ENCODE measurements at regions not wholly inside any gene's neighbourhood (a gene's known extent, or its start where the extent isn't known, plus 50 kb on each side); places are given as distances from the start of the nearest gene placed in this dataset.

- 40% methylated on average over 5 of the region's 5 CpGs for WGBS (ENCODE audit: insufficient coverage, insufficient replicate concordance, low lambda C conversion rate, missing lambda C conversion rate)
- SMC1A ChIA-PET (ENCODE audit: uncharacterized antibody, unreplicated experiment) = no interaction called here
- DNase-seq (ENCODE audit: low read depth, low spot score) (no peak), ATAC-seq (no peak), FAIRE-seq (no peak)
- intact Hi-C loops (cut with micrococcal nuclease; ENCODE audit: unreplicated experiment) (no loop called here), in situ Hi-C loops (cut with MboI) (no loop called here)
- H4K20me1 ChIP-seq (ENCODE audit: control insufficient read depth, insufficient read depth) = no peaks in the 10 kb centered on the region
- no peak overlapping the region for H2AFZ ChIP-seq (ENCODE audit: control insufficient read depth, low read depth, low read length)
- CTCF ChIA-PET = no interaction called here
- no peak overlapping the region for H3K4me3 ChIP-seq
- H3K36me3 ChIP-seq (ENCODE audit: control insufficient read depth in 2 of 2, insufficient read depth in 2 of 2, low read length in 1 of 2) = no peaks in the 10 kb centered on the region
- H3K79me2 ChIP-seq (ENCODE audit: control insufficient read depth, insufficient read depth, low read length) = no peaks in the 10 kb centered on the region
- TF ChIP-seq DPF2 (IDR thresholded peaks at IDR 0.05) = no peak
- no peak for TF ChIP-seq TCF7 (IDR thresholded peaks at IDR 0.05; ENCODE audit: borderline replicate concordance)
- no peak for TF ChIP-seq POLR2A (IDR thresholded peaks at IDR 0.05; ENCODE audit: low read depth, low read length)
- TF ChIP-seq BCL3 (IDR thresholded peaks at IDR 0.05; ENCODE audit: borderline replicate concordance, insufficient read depth, low read depth, low read length, poor library complexity, severe bottlenecking) = no peak
- H3K27me3 ChIP-seq (replicated peaks in 1 of 2; ENCODE audit: control insufficient read depth in 2 of 2, insufficient read depth in 2 of 2, low read length in 1 of 2) = no peaks in the 10 kb centered on the region
- no peaks in the 10 kb centered on the region for H3K9me3 ChIP-seq (replicated peaks; ENCODE audit: control insufficient read depth, insufficient read depth, low read length)
- H3K9ac ChIP-seq (ENCODE audit: control insufficient read depth, insufficient read depth, low read length) = no peak overlapping the region
- H3K27ac ChIP-seq (ENCODE audit: control insufficient read depth, insufficient read depth) = no peak overlapping the region
- no peak overlapping the region for H3K4me2 ChIP-seq (ENCODE audit: control insufficient read depth, insufficient read depth)
- POLR2A ChIA-PET = no interaction called here
- no peaks in the 10 kb centered on the region for H3K4me1 ChIP-seq (ENCODE audit: control insufficient read depth, insufficient read depth, low read length)
- no TSS peak for BruUV-seq (replicated peaks)
- RAD21 ChIA-PET (ENCODE audit: unreplicated experiment) = no interaction called here
Measured at GRCh38 chr4:180422989-180423711, 1820.1 kb upstream of the TENM3 start.

- H3K4me2 ChIP-seq (ENCODE audit: control insufficient read depth, insufficient read depth) = no peak overlapping the region
- ChIA-PET CTCF (no interaction called here), POLR2A (no interaction called here), RAD21 (ENCODE audit: unreplicated experiment) (no interaction called here), SMC1A (ENCODE audit: uncharacterized antibody, unreplicated experiment) (no interaction called here)
- no TSS peak for BruUV-seq (replicated peaks)
- ATAC-seq (no peak), FAIRE-seq (no peak), DNase-seq (ENCODE audit: low read depth, low spot score) (no peak)
- in situ Hi-C loops (cut with MboI) (no loop called here), intact Hi-C loops (cut with micrococcal nuclease; ENCODE audit: unreplicated experiment) (no loop called here)
- H3K79me2 ChIP-seq (ENCODE audit: control insufficient read depth, insufficient read depth, low read length) = no peaks in the 10 kb centered on the region
- no peaks in the 10 kb centered on the region for H3K27me3 ChIP-seq (replicated peaks in 1 of 2; ENCODE audit: control insufficient read depth in 2 of 2, insufficient read depth in 2 of 2, low read length in 1 of 2)
- no peaks in the 10 kb centered on the region for H3K36me3 ChIP-seq (ENCODE audit: control insufficient read depth in 2 of 2, insufficient read depth in 2 of 2, low read length in 1 of 2)
- no peaks in the 10 kb centered on the region for H3K9me3 ChIP-seq (replicated peaks; ENCODE audit: control insufficient read depth, insufficient read depth, low read length)
- H3K4me1 ChIP-seq (ENCODE audit: control insufficient read depth, insufficient read depth, low read length) = no peaks in the 10 kb centered on the region
- H3K27ac ChIP-seq (ENCODE audit: control insufficient read depth, insufficient read depth) = no peak overlapping the region
- H3K4me3 ChIP-seq = no peak overlapping the region
- H4K20me1 ChIP-seq (ENCODE audit: control insufficient read depth, insufficient read depth) = no peaks in the 10 kb centered on the region
- H3K9ac ChIP-seq (ENCODE audit: control insufficient read depth, insufficient read depth, low read length) = no peak overlapping the region
- WGBS (ENCODE audit: insufficient coverage, insufficient replicate concordance, low lambda C conversion rate, missing lambda C conversion rate) = 0% methylated on average over 4 of the region's 4 CpGs
- H2AFZ ChIP-seq (ENCODE audit: control insufficient read depth, low read depth, low read length) = no peak overlapping the region
- no peak for TF ChIP-seq SRF (IDR thresholded peaks at IDR 0.05; ENCODE audit: low read depth in 2 of 2, low read length in 2 of 2)
- TF ChIP-seq ESRRA (IDR thresholded peaks at IDR 0.05; ENCODE audit: low read length) = no peak
- TF ChIP-seq FOXK2 (IDR thresholded peaks at IDR 0.05) = no peak
- TF ChIP-seq ZSCAN29 (IDR thresholded peaks at IDR 0.05) = no peak
- no peak for TF ChIP-seq RELB (IDR thresholded peaks at IDR 0.05; ENCODE audit: low read depth)
- TF ChIP-seq REST (IDR thresholded peaks at IDR 0.05; ENCODE audit: low read depth, low read length) = no peak
- TF ChIP-seq BHLHE40 (IDR thresholded peaks at IDR 0.05; ENCODE audit: borderline replicate concordance in 1 of 2, low read depth in 2 of 2, low read length in 1 of 2) = no peak
- no peak for TF ChIP-seq NFYB (IDR thresholded peaks at IDR 0.05; ENCODE audit: insufficient read depth, low read depth, low read length)
Measured at GRCh38 chr4:180423712-180424057, 1819.5 kb upstream of the TENM3 start.

All from GM12878 (cell line).